GM13976 (cell line): ENCODE measurements at regions not wholly inside any gene's neighbourhood (a gene's known extent, or its start where the extent isn't known, plus 50 kb on each side); places are given as distances from the start of the nearest gene placed in this dataset.
A peak's percentile ranks its signal among the peaks of the same experiment; 100 is the strongest.

Experiments
- DNase-seq: peaks from one replicate; pipeline ENCODE4 v3.0.0; 2012; ENCODE audit warnings: low spot score
- CTCF ChIP-seq: IDR thresholded peaks from 2 replicates; pipeline ENCODE4 v1.5.1; 2012; ENCODE audit warnings: borderline replicate concordance, mild to moderate bottlenecking; ENCODE audit not compliant: insufficient read depth; ENCODE audit errors: extremely low read depth, missing control alignments, control extremely low read depth
- in situ Hi-C: fragments of 300-500 bp; cut with MboI; formaldehyde crosslinking; loops from one replicate; pipeline ENCODE4 v1.12.0; 2022; ENCODE audit warnings: low sequenced_read_pairs, mixed read lengths, inconsistent platforms; ENCODE audit not compliant: unreplicated experiment

GRCh38 chr4:164293743-164294142, 460.2 kb upstream of the SMIM31 start:
- in situ Hi-C loops: no loop called here
- DNase-seq: no peak
- TF ChIP-seq CTCF: no peak

GRCh38 chr4:164301430-164301829, 452.5 kb upstream of the SMIM31 start:
- in situ Hi-C loops: no loop called here
- no peak for DNase-seq
- no peak for TF ChIP-seq CTCF

GRCh38 chr4:164304101-164304639, 449.8 kb upstream of the SMIM31 start:
- DNase-seq: peak; percentile 15
- no peak for TF ChIP-seq CTCF
- in situ Hi-C loops: no loop called here

GRCh38 chr4:164304861-164305260, 449.1 kb upstream of the SMIM31 start:
- in situ Hi-C loops: no loop called here
- DNase-seq: no peak
- no peak for TF ChIP-seq CTCF

- in situ Hi-C loops: no loop called here
- no peak for TF ChIP-seq CTCF
These were observed 446.7 kb upstream of the SMIM31 start for GRCh38 chr4:164307262-164307661.

GRCh38 chr4:164312671-164313070, 441.3 kb upstream of the SMIM31 start:
- in situ Hi-C loops: no loop called here
- no peak for DNase-seq
- no peak for TF ChIP-seq CTCF

More at GRCh38 chr4:164307262-164307661, 446.7 kb upstream of the SMIM31 start:
- DNase-seq: no peak
